H54 (cell line): ENCODE measurements at regions not wholly inside any gene's neighbourhood (a gene's known extent, or its start where the extent isn't known, plus 50 kb on each side); places are given as distances from the start of the nearest gene placed in this dataset.

Experiments used
- DNase-seq: peaks from one replicate; pipeline ENCODE4 v3.0.0; 2011; ENCODE audit warnings: low spot score, mixed read lengths; ENCODE audit not compliant: insufficient read length
- FAIRE-seq: peaks from 3 replicates; lab custom pipeline; 2011; peaks lifted over from hg19 to GRCh38; lab: Jason Lieb, UNC
- POLR2A ChIP-seq: IDR thresholded peaks from 2 replicates; pipeline ENCODE4 v1.6.1; 2011; ENCODE audit warnings: low read depth, mild to moderate bottlenecking, low read length

DNA sequence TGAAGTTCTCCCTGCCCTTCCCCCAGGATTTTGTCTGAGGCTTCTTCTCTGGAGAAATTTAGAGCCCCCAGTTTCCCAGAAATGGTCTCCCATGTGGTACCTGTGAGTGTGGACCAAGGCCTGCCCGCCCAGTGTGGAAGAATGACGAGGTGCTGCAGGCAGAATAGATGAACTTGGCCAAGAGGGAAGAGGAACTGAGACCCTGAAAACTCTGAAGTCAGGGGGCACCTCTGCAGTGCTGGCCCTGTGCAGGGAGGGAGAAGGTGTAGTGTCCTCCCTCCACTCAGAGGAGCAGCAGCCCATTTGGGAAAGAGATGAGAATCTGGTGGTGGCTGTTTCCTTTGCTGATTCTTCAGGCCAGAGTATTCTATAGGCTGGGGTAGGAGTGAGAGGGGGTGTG is 115.2 kb upstream of the PCGF5 start:
- DNase-seq, result no peak
- FAIRE-seq, result no peak
- TF ChIP-seq POLR2A, result no peak

DNA sequence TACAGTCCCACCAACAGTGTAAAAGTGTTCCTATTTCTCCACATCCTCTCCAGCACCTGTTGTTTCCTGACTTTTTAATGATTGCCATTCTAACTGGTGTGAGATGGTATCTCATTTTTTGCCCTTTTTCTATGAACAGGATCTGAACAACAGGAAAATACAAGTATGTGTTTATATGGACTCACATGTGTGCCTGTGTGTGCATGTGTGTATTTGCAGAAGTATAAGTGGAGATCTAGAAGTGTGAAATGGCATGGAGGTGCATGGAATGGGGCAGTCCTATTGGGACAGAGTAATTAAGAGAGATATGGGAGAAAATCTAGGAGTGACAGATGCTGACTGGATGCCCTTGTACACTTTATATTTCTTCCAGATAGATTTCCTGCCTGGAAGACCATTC is 111.6 kb upstream of the PCGF5 start:
- no peak for FAIRE-seq
- no peak for TF ChIP-seq POLR2A
- no peak for DNase-seq

DNA sequence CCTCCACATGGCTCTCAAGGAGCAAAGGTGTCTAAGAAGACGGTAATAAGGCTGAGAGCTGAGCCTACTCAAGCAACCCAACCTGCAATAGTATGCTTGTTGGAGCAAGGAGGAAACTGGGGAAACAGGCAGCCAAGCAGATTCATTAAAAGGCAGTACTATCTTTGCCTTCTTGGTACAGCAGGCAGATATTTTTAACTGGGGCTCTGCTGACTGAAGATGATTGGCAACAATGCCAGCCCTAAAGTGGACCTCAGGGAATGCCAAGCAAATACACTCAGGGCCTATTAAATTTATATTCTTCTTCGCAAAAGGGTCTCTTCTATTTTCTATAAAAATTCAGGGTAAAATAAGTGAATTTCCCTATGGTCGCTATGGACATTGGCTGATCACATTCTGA is 109.4 kb upstream of the PCGF5 start:
- FAIRE-seq, result no peak
- DNase-seq, result no peak
- TF ChIP-seq POLR2A, result no peak

DNA sequence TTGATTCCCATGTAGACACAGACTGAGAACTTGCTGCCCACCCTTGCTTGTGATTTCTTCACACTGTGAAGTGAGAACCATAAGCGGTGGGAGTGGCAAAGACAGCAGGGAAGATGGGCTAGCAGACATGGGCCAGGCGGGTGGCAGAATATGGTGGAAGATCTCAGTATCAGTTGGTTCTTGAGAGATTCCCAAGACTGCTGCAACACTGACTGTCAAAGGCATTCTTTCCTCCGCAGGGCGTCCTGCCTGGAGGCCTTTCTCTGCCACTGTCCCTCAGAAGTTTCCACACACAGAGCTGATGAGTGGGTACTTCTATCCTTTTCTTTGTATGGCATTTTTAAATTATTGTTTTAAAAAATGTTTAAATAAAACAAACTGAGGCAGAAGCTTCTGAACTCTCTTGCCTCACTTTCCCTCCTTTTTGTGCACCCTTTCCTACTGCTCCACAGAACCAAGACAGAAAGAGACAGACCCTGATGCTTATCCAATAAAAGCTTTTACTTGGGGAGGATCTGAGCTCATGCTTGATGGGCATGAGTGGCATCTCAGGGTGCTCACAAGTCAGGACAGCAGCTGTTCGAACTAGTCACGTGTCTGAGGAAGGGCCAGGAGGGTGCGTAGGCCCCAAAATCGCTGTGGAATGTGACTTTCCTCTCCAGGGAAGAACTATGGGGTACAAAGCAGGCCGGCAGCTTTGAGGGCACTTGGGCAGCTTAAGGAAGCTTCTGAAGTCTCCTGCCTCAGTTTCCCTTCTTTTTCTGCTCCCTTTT is 104.7 kb upstream of the PCGF5 start:
- FAIRE-seq (no peak), DNase-seq (no peak)
- no peak for TF ChIP-seq POLR2A

DNA sequence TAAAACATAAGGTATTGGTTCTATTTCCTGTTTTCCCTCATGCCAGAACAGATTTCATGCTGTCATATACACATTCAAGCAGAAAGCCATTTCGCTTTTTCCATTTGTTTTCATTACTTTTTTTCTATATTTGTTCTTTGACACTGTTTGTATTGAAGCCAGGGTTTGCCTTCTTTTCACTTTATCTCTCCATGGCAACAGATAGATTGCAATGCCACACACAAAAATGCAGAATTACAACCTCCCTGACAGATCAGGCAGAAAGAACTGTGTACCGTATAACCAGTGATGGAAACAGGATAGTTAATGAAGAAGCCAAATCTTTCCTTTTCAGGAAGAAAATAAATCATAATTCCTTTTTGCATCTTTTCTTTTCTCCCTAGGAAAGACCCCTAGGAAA is 103.0 kb upstream of the PCGF5 start:
- TF ChIP-seq POLR2A, result no peak
- DNase-seq (no peak), FAIRE-seq (no peak)

DNA sequence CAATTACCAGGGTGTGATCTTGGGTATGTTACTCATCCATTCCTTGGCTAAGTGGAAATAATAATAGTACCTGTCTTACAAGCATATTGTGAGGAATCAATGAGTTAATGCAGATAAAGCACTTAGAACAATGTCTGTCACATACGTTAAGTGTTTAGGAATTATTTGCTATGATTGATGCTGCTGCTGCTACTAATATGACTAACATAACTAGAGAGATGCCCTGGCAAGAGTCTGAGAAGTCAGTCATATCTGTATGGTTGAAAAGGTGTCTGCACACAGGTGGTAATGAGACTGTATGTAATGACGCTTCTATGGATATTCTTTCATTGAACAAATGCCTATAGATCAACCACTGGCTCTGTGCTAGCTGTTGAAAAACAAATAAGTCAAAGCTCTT is 100.1 kb upstream of the PCGF5 start:
- FAIRE-seq (no peak), DNase-seq (no peak)
- TF ChIP-seq POLR2A, result no peak

DNA sequence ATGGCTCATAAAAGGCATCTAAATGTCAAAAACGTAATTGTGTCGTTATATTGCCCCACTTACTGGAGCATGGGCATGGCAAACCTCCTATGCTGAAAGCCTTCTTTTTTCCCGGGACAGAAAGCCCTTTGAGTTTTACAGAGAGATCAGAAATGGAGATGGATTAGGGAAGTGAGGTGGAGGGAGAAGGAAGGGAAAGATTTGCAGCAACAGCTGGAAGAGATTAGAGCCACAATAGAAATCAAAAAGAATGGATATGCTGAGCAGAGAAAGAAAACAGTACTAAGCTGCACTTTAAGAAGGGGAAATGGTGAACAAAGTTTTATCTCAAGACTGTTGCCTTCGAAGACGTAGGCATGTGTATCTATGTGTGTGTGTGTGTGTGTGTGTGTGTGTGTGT is 97.2 kb upstream of the PCGF5 start:
- FAIRE-seq, result no peak
- no peak for TF ChIP-seq POLR2A
- no peak for DNase-seq

DNA sequence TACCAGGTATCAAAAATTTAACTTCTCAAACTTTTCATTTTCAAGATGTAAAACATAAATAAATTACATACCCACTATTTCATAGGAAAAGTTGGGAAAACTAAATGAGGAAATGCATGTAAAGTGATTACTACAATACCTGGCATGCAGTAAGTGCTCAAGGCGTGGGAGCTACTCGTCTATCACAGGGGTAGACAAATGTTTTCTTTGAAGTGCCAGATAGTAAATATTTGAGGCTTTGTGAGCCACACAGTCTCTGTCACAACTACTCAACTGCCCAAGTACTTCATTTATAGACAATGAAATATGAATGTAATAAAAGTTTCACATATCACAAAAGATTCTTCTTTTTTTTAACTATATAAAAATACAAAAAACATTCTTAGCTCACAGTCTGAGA is 96.4 kb upstream of the PCGF5 start:
- no peak for TF ChIP-seq POLR2A
- DNase-seq, result no peak
- FAIRE-seq, result no peak

DNA sequence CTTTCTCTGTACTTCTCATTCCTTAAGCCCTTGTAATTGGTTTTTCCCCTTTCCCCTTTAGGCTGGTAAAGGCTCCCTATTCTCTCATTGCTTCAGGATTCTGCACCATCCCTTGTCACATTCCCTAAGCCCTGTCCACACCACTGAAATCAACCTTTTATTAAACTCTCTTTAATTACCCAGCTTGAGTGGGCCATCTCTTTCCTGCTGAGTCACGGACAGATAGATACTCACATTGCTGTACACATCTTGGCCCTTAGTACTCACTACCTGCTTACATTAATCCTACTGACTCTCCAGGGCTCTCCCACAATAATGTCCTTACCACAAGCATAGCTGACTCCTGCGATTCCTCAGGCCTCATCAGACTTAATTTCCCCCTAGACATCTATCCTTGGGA is 94.0 kb upstream of the PCGF5 start:
- no peak for DNase-seq
- TF ChIP-seq POLR2A, result no peak
- no peak for FAIRE-seq

DNA sequence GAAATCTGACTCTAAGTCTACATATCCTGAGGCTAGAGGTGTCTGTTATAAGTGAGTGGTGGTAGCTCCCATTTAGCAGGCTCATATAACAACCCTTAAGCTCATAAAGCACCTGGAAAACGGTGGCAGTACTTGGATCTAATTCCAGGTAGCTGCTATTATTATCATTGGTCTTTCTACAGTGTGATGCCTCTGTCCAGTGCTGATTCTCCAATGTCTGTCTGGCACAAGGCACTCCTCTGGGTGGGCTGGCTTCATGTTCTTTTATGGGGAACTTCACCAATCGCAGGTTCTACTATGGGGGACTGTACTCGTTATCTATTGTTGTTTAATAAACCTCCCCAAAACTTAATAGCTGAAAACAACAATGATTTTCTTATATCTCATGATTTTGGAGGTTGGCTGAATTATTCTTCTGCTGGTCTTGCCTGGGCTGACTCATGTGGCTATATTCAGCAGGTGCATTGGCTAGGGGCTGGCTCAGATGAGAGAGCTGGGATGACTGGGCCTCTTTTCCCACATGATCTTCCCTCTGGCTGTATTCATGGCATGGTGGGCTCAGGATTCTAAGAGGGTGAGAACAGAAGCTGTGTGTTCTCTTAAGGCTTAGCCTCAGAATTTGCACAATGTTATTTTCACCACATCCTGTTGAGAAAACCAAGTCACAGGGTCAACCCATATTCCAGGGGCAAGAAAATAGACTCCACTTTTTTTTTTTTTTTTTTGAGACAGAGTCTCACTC is 93.0 kb upstream of the PCGF5 start:
- DNase-seq, result no peak
- FAIRE-seq, result peak; percentile 58
- TF ChIP-seq POLR2A, result no peak

DNA sequence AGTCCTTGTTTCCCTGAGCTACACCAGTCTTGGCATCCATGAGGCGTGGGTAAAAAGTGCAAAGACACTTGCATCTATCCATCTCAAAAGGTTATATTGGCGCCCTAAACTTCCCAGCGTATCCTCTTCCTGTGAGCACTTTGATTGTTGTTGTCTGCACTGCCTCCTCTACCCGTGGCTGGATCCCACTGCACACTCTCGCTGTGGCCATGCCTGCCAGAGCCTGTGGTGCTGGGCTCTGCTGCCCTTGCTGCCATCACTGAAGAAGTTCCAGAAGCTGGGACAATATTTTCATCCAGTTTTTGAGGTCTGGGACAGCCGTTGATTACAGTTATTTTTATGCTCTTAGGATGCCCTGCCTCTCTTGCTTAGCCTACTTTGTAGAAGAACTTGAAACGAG is 85.3 kb upstream of the PCGF5 start:
- DNase-seq (no peak), FAIRE-seq (no peak)
- no peak for TF ChIP-seq POLR2A

DNA sequence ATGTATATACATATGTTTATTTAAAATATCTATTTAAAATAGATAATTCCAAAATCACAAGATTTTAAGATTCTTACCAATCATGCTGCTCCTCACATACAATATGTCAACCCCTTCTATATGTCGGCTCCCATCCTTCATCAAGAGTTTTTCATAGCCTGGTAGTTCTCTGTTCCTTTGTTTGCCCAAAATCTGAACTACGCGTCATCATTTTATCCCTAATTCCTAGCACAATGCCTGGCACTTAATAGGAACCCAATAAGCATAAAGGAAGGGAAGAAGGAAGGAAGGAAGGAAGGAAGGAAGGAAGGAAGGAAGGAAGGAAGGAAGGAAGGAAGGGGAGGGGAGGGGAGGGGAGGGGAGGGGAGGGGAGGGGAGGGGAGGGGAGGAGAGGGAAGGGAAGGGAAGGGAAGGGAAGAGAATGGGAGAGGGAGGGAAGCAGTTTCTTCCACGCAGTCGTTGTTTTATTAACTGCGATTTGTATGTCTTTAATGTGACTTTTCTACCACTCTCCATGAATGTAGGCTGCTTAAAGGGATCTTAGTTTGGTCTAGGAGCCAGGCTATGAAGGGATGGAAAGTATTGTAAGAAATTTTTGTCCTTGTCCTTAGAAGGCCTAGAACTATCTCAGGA is 83.3 kb upstream of the PCGF5 start:
- no peak for FAIRE-seq
- TF ChIP-seq POLR2A, result no peak
- no peak for DNase-seq

DNA sequence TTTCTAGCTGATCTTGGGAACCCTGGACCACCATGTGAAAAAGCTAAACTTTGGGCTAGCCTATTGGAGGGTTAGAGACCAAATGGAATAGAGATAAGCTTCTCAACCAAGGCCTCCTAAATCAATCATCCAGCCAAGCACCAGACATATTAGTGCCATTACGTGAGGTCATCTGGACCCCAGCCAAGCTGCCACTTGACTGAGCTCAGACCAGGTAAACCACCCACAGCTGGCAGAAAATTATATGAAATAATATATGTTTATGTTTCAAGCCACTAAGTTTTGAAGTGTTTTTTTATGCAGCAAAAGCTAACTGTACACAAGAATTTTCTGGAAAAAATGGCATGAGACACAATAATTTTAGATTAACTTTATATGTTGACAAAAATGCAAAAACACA is 82.6 kb upstream of the PCGF5 start:
- no peak for DNase-seq
- TF ChIP-seq POLR2A, result no peak
- FAIRE-seq, result no peak

DNA sequence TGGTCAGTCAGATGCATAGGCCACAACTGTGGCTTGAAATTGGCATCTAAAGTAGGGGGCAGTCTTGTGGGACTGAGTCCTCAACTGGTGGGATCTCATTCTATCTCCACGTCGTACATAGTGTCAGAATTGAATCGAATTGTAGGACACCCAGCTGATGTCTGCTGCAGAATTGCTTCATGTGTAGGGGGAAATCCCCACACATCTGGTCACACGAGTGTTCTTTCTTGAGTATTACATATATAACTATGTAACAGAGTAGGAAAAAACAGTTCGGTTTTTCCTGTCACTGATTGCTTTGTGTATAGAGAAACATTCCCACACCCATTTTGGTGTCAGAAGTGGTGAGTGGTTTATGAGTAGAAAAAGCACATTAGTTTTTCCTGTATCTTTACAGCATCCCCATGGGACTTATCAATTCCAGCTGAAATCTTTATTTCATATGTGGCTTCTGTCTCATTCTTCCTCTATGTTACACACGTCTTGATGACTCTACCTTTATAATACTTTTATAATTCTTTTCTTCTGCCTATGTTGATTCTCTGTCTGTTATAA is 79.4 kb upstream of the PCGF5 start:
- FAIRE-seq (no peak), DNase-seq (no peak)
- no peak for TF ChIP-seq POLR2A
